ENCODE measurements at regions not wholly inside any gene's neighbourhood (a gene's known extent, or its start where the extent isn't known, plus 50 kb on each side); places are given as distances from the start of the nearest gene placed in this dataset.

DNA sequence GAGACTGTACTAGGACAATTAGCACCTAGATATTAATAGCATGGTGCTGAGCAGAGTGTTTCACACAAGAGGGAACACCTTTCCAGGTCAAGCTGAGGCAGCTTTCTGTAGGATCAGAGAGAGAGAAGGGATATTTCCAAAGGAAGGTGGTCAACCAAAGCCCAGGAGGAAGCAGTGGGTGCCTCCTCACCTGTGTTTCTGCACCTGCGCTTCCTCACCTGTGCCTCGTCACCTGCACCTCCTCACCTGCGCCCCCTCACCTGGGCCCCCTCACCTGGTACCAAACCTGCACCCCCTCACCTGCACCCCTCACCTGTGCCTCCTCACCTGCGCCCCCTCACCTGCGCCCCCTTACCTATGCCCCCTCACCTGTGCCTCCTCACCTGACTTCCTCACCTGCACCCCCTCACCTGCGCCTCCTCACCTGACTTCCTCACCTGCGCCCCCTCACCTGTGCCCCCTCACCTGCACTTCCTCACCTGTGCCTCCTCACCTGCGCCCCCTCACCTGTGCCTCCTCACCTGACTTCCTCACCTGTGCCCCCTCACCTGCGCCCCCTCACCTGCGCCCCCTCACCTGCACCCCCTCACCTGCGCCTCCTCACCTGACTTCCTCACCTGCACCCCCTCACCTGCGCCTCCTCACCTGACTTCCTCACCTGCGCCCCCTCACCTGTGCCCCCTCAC, 67.9 kb downstream of the TTLL2 start:
- TF ChIP-seq EP300 (IDR thresholded peaks at IDR 0.05) (no peak), POLR2AphosphoS5 (IDR thresholded peaks at IDR 0.05) (no peak)
- TF ChIP-seq, protein P1, sequence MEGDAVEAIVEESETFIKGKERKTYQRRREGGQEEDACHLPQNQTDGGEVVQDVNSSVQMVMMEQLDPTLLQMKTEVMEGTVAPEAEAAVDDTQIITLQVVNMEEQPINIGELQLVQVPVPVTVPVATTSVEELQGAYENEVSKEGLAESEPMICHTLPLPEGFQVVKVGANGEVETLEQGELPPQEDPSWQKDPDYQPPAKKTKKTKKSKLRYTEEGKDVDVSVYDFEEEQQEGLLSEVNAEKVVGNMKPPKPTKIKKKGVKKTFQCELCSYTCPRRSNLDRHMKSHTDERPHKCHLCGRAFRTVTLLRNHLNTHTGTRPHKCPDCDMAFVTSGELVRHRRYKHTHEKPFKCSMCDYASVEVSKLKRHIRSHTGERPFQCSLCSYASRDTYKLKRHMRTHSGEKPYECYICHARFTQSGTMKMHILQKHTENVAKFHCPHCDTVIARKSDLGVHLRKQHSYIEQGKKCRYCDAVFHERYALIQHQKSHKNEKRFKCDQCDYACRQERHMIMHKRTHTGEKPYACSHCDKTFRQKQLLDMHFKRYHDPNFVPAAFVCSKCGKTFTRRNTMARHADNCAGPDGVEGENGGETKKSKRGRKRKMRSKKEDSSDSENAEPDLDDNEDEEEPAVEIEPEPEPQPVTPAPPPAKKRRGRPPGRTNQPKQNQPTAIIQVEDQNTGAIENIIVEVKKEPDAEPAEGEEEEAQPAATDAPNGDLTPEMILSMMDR (IDR thresholded peaks at IDR 0.05), result no peak
